ENCODE measurements at regions not wholly inside any gene's neighbourhood (a gene's known extent, or its start where the extent isn't known, plus 50 kb on each side); places are given as distances from the start of the nearest gene placed in this dataset.

- DNase-seq (ENCODE audit: low read depth): peak; percentile 60
Measured at GRCh38 chr12:95607642-95608041, 56.4 kb upstream of the USP44 start.

- no peak for DNase-seq (ENCODE audit: low read depth)
Measured at GRCh38 chr12:95605875-95606274, 54.6 kb upstream of the USP44 start.

GRCh38 chr12:95605087-95605486 lies 53.8 kb upstream of the USP44 start:
- DNase-seq (ENCODE audit: low read depth): peak; percentile 88

- DNase-seq (ENCODE audit: low read depth): no peak
Measured at GRCh38 chr12:95603351-95604145, 52.3 kb upstream of the USP44 start.

- no peak for DNase-seq (ENCODE audit: low read depth)
Measured at GRCh38 chr12:95601091-95601961, 50.0 kb upstream of the USP44 start.
